ENCODE measurements at regions not wholly inside any gene's neighbourhood (a gene's known extent, or its start where the extent isn't known, plus 50 kb on each side); places are given as distances from the start of the nearest gene placed in this dataset.

DNA sequence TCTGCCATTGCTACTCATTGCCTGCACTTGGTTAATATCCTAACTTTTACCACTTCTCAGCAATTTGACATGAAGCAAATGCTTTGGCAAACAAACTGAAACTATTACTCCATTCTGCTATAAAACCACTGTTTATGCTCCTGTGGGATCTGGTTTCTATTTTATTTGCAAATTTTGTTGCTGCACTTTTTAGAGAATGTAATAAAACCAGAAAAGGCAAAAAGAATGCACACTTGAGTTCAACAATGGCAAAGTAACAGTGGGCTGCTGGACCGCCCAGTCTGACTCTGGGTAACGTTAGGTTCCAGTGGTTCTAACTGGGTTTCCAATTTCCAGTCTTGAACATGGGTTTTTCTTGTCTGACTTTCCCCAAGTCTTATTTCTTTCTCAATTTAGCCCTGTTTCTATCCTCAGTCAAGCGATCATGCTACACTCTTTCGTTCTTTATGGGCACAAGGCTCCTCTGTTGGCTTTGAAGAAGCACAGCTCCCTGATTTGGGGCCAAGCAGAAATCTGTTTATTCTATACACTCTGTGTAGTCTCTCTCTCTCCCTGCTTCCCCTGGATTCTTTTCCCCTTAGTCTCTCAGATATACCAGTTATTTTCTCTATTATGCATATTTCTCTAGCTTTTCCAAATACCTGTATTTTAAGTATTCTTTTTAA, 129.2 kb upstream of the FAM3C start:
- no peak for DNase-seq (ENCODE audit: low read depth in 3 of 3)

DNA sequence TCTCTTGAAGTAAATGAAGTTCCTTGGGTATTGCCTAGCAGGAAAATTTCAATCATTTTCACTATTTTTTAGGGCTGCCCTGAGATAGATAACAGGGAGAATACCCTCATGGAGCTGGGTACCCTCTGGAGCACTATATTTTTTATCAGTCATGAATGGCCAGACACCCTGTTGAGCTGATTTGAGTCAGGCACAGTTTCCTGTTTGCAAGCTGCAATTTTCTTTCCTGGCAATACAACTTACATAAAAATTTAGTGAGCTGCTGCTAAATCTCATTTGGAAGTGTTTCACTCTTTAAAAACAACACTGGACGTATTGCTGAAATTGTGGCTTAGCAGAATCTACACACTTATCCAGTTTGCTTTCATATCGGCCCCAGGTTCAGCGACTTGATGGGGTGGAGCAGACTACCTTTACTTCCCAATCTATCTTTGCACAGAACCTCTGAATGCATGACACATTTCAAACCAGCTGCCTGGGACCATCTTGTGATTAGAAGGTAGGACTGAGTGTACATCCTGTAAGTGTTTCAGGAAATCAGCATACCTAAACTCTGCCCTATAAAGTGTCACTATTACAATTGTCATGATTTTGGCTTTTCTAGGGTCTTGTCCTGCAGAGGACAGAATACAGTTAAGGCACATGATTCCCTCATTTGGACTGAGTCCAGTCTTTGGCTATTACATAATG, 125.7 kb upstream of the FAM3C start:
- no peak for DNase-seq (ENCODE audit: low read depth in 3 of 3)

DNA sequence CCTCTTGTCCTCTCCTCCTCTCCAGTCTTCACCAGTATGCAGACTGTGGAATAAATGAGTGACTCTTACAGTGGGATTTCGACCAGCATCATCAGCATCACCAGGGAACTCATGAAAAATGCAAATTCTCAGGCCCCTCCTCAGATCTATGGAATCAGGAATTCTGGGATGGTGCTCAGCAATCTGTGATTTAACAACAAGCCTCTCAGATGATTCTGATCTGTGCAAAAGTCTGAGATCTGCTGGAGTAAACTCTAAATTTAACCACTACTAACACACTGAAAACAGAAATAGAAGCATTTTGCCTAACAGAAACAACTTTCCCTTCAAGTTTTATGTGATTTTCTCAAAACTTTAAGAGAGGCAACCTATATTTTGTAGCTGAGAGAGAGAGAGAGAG, 124.8 kb upstream of the FAM3C start:
- DNase-seq (ENCODE audit: low read depth in 3 of 3), result no peak

DNA sequence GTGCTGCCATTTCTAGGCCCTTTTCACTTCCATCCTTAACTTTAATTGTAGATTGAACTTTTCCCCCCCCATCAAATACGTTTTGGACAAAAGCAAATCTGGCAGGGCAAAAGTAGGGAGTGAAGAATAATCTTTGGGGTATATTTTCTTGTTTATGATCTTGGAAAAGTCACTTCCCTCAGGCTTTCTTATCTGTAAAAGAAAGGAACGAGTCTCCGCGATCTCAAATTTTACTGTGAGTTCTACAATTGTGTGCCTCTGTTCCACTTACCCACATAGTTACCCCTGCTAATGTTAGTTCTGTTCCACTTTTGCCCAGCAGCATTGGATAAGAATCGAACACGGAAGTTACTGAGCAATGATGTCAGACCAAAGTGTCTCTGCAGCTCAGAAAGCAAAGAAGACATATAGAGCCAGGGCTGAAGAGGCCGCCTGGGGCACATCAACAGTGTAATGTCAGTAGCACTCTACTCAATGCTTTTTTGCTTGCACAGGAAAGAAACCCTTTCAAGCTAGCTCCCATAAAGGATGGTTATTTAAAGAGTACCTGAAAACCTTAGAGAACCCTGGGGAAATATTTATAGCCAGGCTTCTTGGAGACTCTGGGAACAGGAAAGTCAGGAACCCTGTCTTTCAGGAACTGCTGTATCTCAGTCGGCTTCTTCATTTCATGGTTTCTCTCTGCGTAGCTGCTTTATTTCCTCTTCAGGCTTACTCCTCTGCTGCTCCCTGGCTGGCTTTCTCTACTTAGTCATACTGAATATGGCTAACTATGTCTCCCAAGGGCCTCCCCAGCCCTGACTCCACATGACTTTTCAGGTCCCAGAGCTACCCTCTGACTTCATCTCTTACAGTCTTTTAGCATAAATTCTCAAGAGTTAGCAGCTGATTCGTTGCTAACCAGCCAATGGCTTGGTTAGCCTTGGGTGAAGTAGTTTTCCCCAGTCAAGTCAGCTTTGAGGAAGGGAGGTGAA, 123.7 kb upstream of the FAM3C start:
- no peak for DNase-seq (ENCODE audit: low read depth in 3 of 3)

DNA sequence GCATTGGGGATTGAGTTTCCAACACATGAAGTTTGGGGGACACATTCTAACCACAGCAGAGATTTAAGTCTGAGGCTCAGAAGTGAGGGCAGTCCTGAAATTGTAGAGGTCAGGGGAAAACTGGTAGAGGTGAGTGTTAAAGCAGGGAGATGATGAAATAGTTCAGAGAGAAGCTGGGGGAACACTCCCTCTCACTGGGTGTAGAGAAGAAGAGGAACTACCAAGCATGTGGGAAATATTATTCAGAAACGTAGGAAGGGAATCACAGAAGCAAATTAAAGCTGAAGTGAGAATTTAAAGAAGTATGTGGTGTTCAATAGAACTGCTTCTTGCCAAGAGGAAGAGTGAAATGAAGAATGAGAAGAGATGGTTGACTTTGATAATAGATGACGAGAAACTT, 121.5 kb upstream of the FAM3C start:
- DNase-seq (ENCODE audit: low read depth in 3 of 3), result no peak

DNA sequence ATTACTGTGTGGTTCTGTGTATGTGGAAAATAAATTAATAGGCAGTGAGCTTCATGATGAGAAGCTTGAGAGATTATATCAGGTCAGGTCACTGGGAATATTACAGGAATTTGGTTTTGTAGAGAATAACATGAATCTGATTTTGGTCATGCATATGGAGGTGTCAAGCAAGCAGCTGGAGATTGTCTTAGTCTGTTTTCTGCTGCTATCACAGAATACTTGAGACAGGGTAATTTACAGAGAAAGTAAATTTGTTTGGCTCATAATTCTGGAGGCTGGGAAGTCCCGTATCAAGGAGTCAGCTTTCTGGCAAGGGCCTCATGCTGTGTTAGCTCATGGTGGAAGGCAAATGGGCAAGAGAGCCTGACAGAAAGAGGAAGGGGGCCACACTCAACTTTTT, 120.7 kb upstream of the FAM3C start:
- no peak for DNase-seq (ENCODE audit: low read depth in 3 of 3)

DNA sequence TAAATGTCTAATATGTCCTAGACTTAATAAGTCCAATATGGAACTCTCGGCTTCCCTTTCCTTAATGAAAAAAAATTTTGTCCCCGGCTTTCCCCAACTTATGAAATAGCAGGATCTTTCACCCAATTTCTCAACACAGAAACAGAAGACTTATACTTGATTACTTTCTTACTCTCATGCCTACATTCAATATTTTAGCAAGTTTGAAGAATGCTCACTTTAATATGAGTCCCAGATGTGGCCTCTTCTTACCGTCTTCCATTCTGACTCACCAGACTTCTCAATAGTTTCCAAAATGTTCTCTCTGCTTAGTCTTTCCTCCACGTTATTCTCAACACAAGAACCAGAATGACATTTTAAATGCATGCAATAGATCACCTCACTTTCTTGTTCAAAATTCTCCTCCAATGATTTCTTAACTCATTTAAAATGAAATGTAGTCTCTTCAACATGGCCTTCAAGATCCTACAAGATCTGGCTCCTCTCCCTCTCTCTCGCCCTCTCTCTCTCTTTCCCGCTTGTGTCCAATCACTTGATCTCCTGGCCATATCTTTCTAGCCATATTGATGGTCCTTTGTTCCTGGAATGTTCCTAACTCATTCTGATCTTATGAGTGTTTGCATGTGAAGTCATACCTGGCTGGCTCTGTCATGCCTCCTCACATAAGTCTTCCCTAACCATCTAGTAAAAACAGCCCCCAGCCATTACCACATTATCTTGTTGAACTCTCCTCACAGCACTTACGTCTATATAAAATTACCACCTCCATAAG, 119.7 kb upstream of the FAM3C start:
- no peak for DNase-seq (ENCODE audit: low read depth in 3 of 3)

DNA sequence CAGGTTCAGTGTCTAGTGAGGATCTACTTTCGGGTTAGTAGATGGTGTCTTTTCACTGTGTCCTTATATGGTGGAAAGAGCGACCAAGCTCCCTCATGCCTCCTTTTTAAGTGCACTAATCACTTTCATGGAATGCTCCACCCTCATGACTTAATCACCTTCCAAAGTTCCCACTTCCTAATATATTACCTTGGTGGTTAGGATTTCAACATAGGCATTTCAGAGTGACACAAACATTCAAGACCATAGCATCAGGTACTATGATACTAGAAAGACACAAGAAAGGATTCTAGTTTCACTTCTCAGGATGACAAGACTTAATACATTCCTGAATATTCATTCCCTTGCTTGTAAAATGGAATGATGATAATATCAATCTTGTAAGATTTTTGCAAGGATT, 119.1 kb upstream of the FAM3C start:
- DNase-seq (ENCODE audit: low read depth in 3 of 3), result no peak

DNA sequence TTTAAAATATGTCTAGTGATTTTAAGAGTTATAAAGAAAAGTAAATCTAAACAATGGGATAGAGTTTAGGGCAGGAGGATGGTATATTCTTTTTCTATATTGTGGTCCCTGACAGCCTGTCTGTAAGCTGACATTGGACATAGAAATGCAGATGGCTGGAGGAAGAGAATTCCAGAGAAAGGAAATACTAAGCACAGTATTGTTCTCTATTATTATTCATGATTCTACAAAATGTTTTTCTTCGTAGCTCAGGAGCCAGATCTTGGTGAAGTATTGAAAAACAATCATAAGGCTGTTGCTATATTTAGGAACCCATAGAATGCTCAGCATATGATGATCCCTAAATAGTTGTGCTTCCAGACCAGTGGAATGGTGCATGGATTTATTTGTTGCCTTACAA, 117.0 kb upstream of the FAM3C start:
- no peak for DNase-seq (ENCODE audit: low read depth in 3 of 3)

DNA sequence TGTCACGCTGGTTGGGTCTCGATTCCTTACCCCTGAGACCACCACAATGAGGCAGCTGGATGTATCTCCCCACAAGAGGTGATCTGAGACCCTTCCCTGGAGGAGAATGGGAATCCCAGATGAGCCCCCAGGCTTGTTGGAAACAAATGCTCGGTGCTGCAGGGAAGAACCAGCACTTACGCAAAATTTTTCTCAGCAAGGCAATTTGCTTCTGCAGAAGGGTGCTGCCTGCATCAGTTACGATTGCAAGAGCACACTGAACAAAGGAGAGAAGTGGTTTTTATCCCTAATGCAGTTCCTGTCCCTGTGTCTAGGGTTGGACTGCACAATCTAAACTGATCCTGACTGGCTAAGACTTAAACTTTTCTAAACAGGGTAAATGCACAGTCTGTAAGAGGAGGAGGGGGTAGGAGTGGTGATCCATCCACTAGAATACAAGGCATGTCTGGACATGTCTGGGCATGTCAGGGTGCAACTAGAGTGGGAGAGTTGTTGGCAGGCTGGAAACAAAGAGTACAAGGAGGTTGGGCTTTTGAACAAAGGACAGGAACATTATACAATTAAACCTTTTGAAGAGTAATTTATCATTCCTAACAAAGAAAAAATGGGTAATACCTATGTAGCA, 114.9 kb upstream of the FAM3C start:
- no peak for DNase-seq (ENCODE audit: low read depth in 3 of 3)

DNA sequence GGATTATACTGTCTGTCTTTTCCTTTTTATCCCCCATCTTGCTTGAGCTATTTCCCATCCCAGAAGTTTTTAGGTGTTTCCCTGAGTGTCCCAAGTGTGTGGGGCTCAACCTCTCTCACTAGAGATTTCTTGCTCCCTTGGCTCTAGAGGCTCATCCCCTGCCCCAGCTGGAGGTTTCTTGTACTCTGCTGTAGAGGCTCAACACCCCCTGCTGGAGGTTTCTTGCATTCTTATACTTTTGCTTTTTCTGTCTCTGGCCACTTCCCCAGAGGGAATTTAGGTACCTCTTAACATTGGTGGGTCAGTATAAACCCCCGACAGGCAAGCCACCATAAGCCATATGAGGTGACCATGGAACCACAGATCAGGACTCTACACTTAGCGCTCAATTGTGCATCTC, 114.2 kb upstream of the FAM3C start:
- no peak for DNase-seq (ENCODE audit: low read depth in 3 of 3)

DNA sequence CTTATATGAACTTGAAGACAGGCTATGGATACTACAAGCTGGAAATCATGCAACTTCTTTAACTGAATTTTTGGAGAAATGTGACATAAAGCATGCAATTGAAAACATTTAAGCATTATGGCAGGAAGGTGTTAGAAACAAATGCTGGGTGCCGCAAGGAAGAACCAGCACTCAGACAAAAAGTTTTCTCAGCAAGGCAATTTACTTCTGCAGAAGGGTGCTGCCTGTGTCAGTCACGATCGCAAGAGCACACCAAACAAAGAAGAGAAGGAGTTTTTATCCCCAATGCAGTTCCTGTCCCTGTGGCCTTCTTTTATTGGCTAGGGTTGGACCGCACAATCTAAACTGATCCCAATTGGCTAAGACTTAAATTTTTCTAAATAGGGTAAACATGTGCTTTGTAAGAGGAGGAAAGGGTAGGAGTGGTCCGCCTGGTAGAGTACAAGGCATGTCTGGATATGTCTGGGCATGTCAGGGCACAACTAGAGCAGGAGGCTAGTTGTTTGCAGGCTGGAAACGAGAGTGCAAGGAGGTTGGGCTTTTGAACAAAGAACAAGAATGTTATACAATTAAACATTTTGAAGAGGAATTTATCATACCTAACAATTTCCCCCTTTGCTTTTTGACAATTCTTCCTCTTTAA, 109.6 kb upstream of the FAM3C start:
- DNase-seq (ENCODE audit: low read depth in 3 of 3), result no peak

DNA sequence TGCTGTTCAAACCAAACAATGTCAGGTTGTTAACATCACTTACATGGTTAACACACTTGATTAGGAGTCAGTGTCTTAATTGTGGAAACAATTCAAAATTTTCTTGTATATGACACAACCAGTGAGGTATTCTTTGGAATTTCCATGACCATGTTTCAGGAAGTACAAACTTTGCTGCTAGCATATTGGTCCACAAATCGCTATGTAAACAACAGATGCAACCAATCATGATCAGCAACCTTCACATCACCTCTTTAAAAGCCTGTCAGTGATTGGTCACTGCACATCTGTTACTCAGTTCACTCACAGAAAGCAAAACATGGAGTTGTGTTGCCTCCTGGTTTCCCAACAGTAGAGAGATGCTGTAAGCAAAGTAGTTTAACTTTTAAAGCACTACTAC, 108.9 kb upstream of the FAM3C start:
- DNase-seq (ENCODE audit: low read depth in 3 of 3), result no peak

DNA sequence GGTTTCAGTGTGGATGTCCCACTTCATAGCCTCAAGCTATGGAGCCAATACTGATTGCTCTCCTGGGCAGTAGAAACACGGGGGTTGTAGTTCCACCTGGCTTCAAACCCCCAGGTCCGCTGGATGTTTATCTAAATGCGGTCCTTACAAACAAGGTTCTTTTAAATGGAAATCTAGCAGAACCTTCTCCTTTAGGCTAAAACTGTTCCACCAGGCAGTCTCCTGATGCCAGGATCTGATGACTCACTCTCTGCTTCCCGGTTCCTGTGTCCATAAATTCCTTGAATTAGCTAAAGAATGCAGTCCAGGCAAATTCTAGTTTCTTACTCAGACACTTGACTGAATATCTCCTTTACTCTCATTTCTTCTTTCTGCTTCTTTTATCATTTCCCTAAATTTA, 108.4 kb upstream of the FAM3C start:
- DNase-seq (ENCODE audit: low read depth in 3 of 3), result no peak

DNA sequence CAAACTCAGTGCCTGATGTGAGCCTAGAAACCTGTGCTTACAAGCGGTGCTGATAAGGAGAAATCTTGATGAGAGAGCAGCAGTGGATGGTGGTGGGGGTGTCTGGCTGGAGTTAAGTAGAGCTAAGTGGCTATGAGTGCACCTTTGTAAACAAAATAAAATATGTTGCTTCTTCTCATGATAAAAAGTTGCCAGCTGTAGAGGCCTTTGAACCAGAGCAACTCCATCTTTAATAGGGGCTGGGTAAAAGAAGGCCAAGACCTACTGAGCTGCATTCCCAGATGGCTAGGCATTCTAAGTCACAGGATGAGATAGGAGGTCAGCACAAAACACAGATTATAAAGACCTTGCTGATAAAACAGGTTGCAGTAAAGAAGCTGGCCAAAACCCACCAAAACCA, 107.6 kb upstream of the FAM3C start:
- DNase-seq (ENCODE audit: low read depth in 3 of 3), result no peak

DNA sequence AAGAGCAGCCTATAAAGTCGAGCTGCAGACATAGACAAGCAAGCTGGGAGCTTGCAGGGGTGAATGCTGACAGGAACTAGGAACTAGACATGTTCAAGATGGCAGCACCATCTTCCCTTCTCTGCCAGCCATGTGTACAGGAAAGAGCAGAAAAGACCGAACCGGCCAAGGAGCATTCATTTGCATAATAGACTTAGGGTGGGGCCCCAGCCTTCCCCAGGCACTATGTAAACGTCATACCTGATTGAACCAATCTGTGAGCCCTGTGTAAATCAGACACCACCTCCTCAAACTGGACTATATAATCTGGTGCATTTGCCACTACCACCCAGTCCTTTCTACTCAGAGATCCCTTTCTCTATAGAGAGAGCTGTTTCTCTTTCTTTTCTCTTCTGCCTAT, 106.9 kb upstream of the FAM3C start:
- DNase-seq (ENCODE audit: low read depth in 3 of 3), result no peak

DNA sequence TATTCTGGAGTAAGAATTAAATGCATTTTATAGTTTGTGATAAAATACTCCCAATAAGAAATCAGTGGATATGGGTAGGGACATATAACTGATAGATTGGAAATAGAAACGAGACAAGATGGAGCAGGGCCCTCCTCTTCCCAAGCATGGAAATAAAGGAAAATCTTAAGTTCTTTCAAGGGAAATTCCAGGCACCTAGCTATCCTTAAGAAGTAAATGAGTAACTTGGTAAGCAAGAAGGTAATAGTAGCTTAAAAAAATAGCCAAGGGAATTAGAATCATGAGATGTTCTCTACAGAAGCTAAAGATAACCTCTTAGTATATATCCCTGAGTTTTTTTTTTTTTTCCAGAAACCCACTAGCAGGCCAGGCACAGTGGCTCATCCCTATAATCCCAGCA, 105.5 kb upstream of the FAM3C start:
- DNase-seq (ENCODE audit: low read depth in 3 of 3), result no peak

DNA sequence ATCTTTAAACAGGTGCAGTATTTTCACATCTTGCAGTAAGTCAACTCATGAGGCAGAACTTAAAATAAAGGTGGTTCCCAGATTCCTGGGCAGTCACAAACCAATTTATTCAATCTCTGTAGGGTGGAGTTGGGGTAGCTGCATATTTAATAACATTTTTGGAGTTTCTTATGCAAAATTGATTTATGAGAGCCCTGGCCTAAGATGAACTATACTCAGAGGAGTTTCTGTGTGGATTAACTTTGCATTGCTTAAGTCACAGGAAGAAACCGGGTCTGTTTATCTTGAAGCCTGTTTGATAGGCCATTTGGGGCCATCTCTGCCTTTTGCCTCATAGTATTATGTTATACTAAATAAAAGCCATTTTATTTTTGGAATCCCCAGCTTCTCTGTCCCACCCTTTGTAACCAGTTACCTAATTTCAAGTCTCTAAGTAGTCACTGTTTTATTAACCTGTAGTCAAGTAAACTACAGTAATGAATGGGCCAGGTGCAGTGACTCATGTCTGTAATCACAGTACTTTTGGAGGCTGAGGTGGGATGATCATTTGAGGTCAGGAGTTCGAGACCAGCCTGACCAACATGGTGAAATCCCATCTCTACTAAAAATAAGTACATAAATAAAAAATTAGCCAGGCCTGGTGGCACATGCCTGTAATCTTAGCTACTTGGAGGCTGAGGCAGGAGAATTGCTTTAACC, 104.4 kb upstream of the FAM3C start:
- DNase-seq (ENCODE audit: low read depth in 3 of 3), result no peak

DNA sequence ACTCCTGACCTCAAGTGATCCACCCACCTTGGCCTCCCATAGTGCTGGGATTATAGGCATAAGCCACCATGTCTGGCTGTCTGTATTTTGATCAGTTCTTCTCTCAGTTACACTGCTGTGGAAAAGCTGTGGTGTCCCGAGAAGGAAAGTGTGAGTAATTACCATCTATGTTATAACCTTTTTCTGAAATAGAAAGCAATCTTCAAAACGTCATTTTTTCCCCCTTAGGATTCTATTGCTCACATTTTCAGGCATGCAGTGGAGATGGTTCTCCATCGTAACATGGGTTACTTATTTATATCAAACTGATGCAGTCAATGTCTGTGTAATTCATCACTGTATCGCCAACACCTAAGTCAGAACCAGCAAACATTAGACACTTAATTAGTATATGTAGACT, 103.5 kb upstream of the FAM3C start:
- peak in 2 of 3 donors; percentile 21 for DNase-seq (ENCODE audit: low read depth in 3 of 3)

DNA sequence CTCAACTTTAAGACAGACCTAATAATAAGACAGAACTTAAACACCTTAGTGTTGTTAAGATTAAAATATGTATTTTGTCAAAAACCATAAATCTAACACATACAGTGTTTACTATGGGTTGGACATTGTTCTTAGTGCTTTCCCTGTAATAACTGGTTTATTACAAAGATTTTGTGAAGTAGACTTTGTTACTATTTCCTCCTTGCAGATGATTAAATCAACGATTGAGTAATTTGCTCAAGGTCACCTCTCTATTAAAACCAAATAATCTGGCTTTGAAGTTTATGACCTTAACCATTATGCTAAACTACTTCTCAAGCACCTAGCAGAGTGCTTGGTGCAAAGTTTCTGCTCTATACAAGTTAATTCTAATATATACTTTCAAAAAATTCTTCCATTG, 102.7 kb upstream of the FAM3C start:
- no peak for DNase-seq (ENCODE audit: low read depth in 3 of 3)
